H9 (cell line): ENCODE measurements at regions not wholly inside any gene's neighbourhood (a gene's known extent, or its start where the extent isn't known, plus 50 kb on each side); places are given as distances from the start of the nearest gene placed in this dataset.

Source experiments
- DNase-seq: peaks from one replicate; pipeline ENCODE4 v3.0.0-alpha.2; 2017
- H2AFZ ChIP-seq: one replicate; pipeline ENCODE4 v1.6.1; 2013; ENCODE audit warnings: mild to moderate bottlenecking, low read length, control low read depth, moderate library complexity
- H2AK5ac ChIP-seq: 2 replicates; pipeline ENCODE4 v1.6.1; 2013; ENCODE audit warnings: low read length, control low read depth, mixed read lengths; ENCODE audit not compliant: insufficient read length
- H2BK120ac ChIP-seq: one replicate; pipeline ENCODE4 v1.6.1; 2013; ENCODE audit warnings: low read depth, mild to moderate bottlenecking, low read length, control low read depth, inconsistent platforms; ENCODE audit not compliant: poor library complexity, severe bottlenecking
- H2BK12ac ChIP-seq: 2 replicates; pipeline ENCODE4 v1.6.1; 2013; ENCODE audit warnings: low read length, control low read depth, mixed read lengths, low read depth; ENCODE audit not compliant: insufficient read length
- H2BK15ac ChIP-seq: 2 replicates; pipeline ENCODE4 v1.6.1; 2013; ENCODE audit warnings: low read depth, low read length, control low read depth
- H2BK20ac ChIP-seq: one replicate; pipeline ENCODE4 v1.6.1; 2013; ENCODE audit warnings: low read depth, mild to moderate bottlenecking, low read length, control low read depth, inconsistent platforms; ENCODE audit not compliant: poor library complexity, severe bottlenecking
- H2BK5ac ChIP-seq: 2 replicates; pipeline ENCODE4 v1.6.1; 2013; ENCODE audit warnings: low read length, control low read depth, mixed read lengths; ENCODE audit not compliant: insufficient read length
- H3K14ac ChIP-seq: 2 replicates; pipeline ENCODE4 v1.6.1; 2013; ENCODE audit warnings: low read length, control low read depth; ENCODE audit not compliant: insufficient read depth
- H3K18ac ChIP-seq: 2 replicates; pipeline ENCODE4 v1.6.1; 2013; ENCODE audit warnings: low read depth, mild to moderate bottlenecking, mixed read lengths, low read length, control low read depth; ENCODE audit not compliant: insufficient read length
- H3K23ac ChIP-seq: 2 replicates; pipeline ENCODE4 v1.6.1; 2013; ENCODE audit warnings: low read length, control low read depth, mixed read lengths, low read depth; ENCODE audit not compliant: insufficient read length
- H3K23me2 ChIP-seq: 2 replicates; pipeline ENCODE4 v1.6.1; 2013; ENCODE audit warnings: low read depth, mild to moderate bottlenecking, mixed read lengths, low read length, control low read depth; ENCODE audit not compliant: insufficient read length, poor library complexity, severe bottlenecking
- H3K27ac ChIP-seq: 2 replicates; pipeline ENCODE4 v1.5.1; 2013; ENCODE audit warnings: low read length, control low read depth, mixed read lengths, low read depth; ENCODE audit not compliant: insufficient read length
- H3K27me3 ChIP-seq: 2 replicates; pipeline ENCODE4 v1.6.1; 2013; ENCODE audit warnings: low read length, control low read depth, inconsistent platforms; ENCODE audit not compliant: insufficient read depth
- H3K4ac ChIP-seq: 2 replicates; pipeline ENCODE4 v1.6.1; 2013; ENCODE audit warnings: low read depth, mild to moderate bottlenecking, control low read depth, inconsistent platforms, low read length, moderate library complexity
- H3K4me1 ChIP-seq: 2 replicates; pipeline ENCODE4 v1.6.1; 2013; ENCODE audit warnings: low read length, control low read depth, inconsistent platforms; ENCODE audit not compliant: insufficient read depth
- H3K4me2 ChIP-seq: 2 replicates; pipeline ENCODE4 v1.6.1; 2013; ENCODE audit warnings: low read length, control low read depth, mixed read lengths; ENCODE audit not compliant: insufficient read length, insufficient read depth
- H3K56ac ChIP-seq: 2 replicates; pipeline ENCODE4 v1.6.1; 2013; ENCODE audit warnings: low read depth, mild to moderate bottlenecking, mixed read lengths, low read length, control low read depth; ENCODE audit not compliant: insufficient read length
- H3K79me1 ChIP-seq: 2 replicates; pipeline ENCODE4 v1.6.1; 2013; ENCODE audit warnings: low read depth, mild to moderate bottlenecking, moderate library complexity, low read length, control low read depth, inconsistent platforms; ENCODE audit not compliant: insufficient read depth, poor library complexity, severe bottlenecking
- H3K79me2 ChIP-seq: 2 replicates; pipeline ENCODE4 v1.6.1; 2013; ENCODE audit warnings: low read length, control low read depth, inconsistent platforms; ENCODE audit not compliant: insufficient read depth
- H3K9ac ChIP-seq: 2 replicates; pipeline ENCODE4 v1.6.1; 2013; ENCODE audit warnings: low read length, control low read depth, mixed read lengths; ENCODE audit not compliant: insufficient read length; ENCODE audit errors: extremely low read depth
- H3K9me3 ChIP-seq: one replicate; pipeline ENCODE4 v1.6.1; 2013; ENCODE audit warnings: low read depth, low read length, inconsistent platforms; ENCODE audit not compliant: control insufficient read depth
- H3T11ph ChIP-seq: one replicate; pipeline ENCODE4 v1.6.1; 2013; ENCODE audit warnings: mild to moderate bottlenecking, low read length, control low read depth, inconsistent platforms
- H4K20me1 ChIP-seq: one replicate; pipeline ENCODE4 v1.6.1; 2013; ENCODE audit not compliant: control insufficient read depth, insufficient read length, insufficient read depth
- H4K5ac ChIP-seq: 2 replicates; pipeline ENCODE4 v1.6.1; 2013; ENCODE audit warnings: low read depth, mild to moderate bottlenecking, mixed read lengths, low read length, control low read depth; ENCODE audit not compliant: insufficient read length
- H4K8ac ChIP-seq: replicated peaks from 2 replicates; pipeline ENCODE4 v1.6.1; 2013; ENCODE audit warnings: low read length, control low read depth, mixed read lengths, low read depth; ENCODE audit not compliant: insufficient read length
- H4K91ac ChIP-seq: 2 replicates; pipeline ENCODE4 v1.6.1; 2013; ENCODE audit warnings: low read depth, mild to moderate bottlenecking, moderate library complexity, mixed read lengths, low read length, control low read depth; ENCODE audit not compliant: insufficient read length
- H3K27ac Mint-ChIP-seq, 3 experiments: 2 replicates in 2 of 3; 3 replicates in 1 of 3; pipeline ENCODE4 v1.8.0; 2020 to 2021; ENCODE audit warnings: mixed read lengths in 3 of 3, mild to moderate bottlenecking in 1 of 3, moderate library complexity in 1 of 3
- H3K27me3 Mint-ChIP-seq: 2 replicates; pipeline ENCODE4 v1.8.0; 2021; ENCODE audit warnings: low read depth, mild to moderate bottlenecking, moderate library complexity, mixed read lengths
- H3K36me3 Mint-ChIP-seq, 3 experiments: 2 replicates in 2 of 3; 3 replicates in 1 of 3; pipeline ENCODE4 v1.8.0; 2020 to 2021; ENCODE audit warnings: low read depth in 3 of 3, mixed read lengths in 3 of 3; ENCODE audit not compliant: insufficient read depth in 1 of 3
- H3K4me1 Mint-ChIP-seq, 2 experiments: 2 replicates each; pipeline ENCODE4 v1.8.0; 2020; ENCODE audit warnings: mixed read lengths in 2 of 2
- H3K4me3 Mint-ChIP-seq, 2 experiments: 2 replicates in 1 of 2; 3 replicates in 1 of 2; pipeline ENCODE4 v1.8.0; 2020 to 2021; ENCODE audit warnings: mild to moderate bottlenecking in 2 of 2, mixed read lengths in 2 of 2, moderate library complexity in 1 of 2
- H3K9me3 Mint-ChIP-seq, 2 experiments: 2 replicates in 1 of 2; 3 replicates in 1 of 2; pipeline ENCODE4 v1.8.0; 2020; ENCODE audit warnings: mild to moderate bottlenecking in 2 of 2, mixed read lengths in 2 of 2, moderate library complexity in 1 of 2
- TF ChIP-seq, protein P1 (sequence below): fragments of 200-600 bp; sonication (generic); conservative IDR thresholded peaks from 3 replicates; pipeline ENCODE4 v1.8.0; 2021; ENCODE audit warnings: antibody characterized with exemption, mild to moderate bottlenecking

DNA sequence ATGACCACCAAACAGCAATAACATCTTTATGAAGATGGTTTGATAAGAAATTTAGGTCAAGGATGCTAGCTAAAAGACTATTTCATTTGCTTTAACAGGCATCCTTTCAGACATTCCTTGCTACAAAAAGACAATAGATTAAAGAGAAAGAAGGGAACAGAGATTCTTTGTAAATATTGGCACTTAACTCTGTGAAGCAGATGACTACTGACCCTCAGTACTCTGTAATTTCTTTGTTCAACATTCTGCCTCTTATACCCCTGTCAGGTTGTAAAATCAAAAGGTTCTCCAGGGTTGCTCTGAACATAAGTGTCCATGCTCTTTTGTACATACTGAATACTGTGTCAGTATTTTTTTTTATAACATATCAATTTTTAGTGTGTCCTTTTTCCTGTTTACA, 610.6 kb upstream of the GRAMD2B start:
- H3K4me1 Mint-ChIP-seq, result peaks cover 4 to 7% of the 10 kb centered on the region in 2 experiments
- no peak overlapping the region for H4K91ac ChIP-seq

More for the DNA sequence above, 610.6 kb upstream of the GRAMD2B start:
- no peaks in the 10 kb centered on the region for H4K20me1 ChIP-seq
- no peak overlapping the region for H3K56ac ChIP-seq
- no peak overlapping the region for H4K8ac ChIP-seq
- H3K23me2 ChIP-seq, result no peaks in the 10 kb centered on the region
- H3K4me1 ChIP-seq, result no peaks in the 10 kb centered on the region; the same call in 1 of the 2 replicates
- no peak overlapping the region for H2BK120ac ChIP-seq
- no peak overlapping the region for H3K4me2 ChIP-seq
- DNase-seq, result no peak
- H3K14ac ChIP-seq, result no peak overlapping the region
- H2BK15ac ChIP-seq, result no peak overlapping the region
- H3K27ac Mint-ChIP-seq, result no peak overlapping the region; a peak in 1 of 7 replicates
- no peaks in the 10 kb centered on the region for H3K9me3 Mint-ChIP-seq
- H2BK5ac ChIP-seq, result no peak overlapping the region
- no peaks in the 10 kb centered on the region for H3K79me2 ChIP-seq
- H3K79me1 ChIP-seq, result no peaks in the 10 kb centered on the region
- no peak overlapping the region for H4K5ac ChIP-seq
- H3K27me3 ChIP-seq, result no peaks in the 10 kb centered on the region
- no peak overlapping the region for H3K4ac ChIP-seq
- TF ChIP-seq, protein P1, sequence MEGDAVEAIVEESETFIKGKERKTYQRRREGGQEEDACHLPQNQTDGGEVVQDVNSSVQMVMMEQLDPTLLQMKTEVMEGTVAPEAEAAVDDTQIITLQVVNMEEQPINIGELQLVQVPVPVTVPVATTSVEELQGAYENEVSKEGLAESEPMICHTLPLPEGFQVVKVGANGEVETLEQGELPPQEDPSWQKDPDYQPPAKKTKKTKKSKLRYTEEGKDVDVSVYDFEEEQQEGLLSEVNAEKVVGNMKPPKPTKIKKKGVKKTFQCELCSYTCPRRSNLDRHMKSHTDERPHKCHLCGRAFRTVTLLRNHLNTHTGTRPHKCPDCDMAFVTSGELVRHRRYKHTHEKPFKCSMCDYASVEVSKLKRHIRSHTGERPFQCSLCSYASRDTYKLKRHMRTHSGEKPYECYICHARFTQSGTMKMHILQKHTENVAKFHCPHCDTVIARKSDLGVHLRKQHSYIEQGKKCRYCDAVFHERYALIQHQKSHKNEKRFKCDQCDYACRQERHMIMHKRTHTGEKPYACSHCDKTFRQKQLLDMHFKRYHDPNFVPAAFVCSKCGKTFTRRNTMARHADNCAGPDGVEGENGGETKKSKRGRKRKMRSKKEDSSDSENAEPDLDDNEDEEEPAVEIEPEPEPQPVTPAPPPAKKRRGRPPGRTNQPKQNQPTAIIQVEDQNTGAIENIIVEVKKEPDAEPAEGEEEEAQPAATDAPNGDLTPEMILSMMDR, result no peak
- H2BK20ac ChIP-seq, result no peak overlapping the region
- no peak overlapping the region for H3T11ph ChIP-seq
- H3K9ac ChIP-seq, result no peak overlapping the region
- no peak overlapping the region for H2BK12ac ChIP-seq
- no peak overlapping the region for H3K18ac ChIP-seq
- no peak overlapping the region for H3K4me3 Mint-ChIP-seq
- H2AFZ ChIP-seq, result no peak overlapping the region
- H2AK5ac ChIP-seq, result no peak overlapping the region
- H3K27me3 Mint-ChIP-seq, result no peaks in the 10 kb centered on the region
- no peaks in the 10 kb centered on the region for H3K36me3 Mint-ChIP-seq
- no peak overlapping the region for H3K27ac ChIP-seq
- no peaks in the 10 kb centered on the region for H3K9me3 ChIP-seq
- no peak overlapping the region for H3K23ac ChIP-seq
